ENCODE measurements at regions not wholly inside any gene's neighbourhood (a gene's known extent, or its start where the extent isn't known, plus 50 kb on each side); places are given as distances from the start of the nearest gene placed in this dataset.

GRCh38 chr6:121994919-121995318 is 404.5 kb upstream of the HSF2 start:
- no peak overlapping the region for H3K4me3 ChIP-seq (replicated peaks in 1 of 3; ENCODE audit: insufficient read depth in 1 of 3, low read depth in 2 of 3, low read length in 3 of 3)
- H3K9me3 ChIP-seq (ENCODE audit: low read length): no peaks in the 10 kb centered on the region
- ATAC-seq (no peak), DNase-seq (ENCODE audit: low spot score) (no peak), FAIRE-seq (no peak)
- H3K4me1 ChIP-seq (ENCODE audit: insufficient read depth, low read length): no peaks in the 10 kb centered on the region
- no peaks in the 10 kb centered on the region for H4K20me1 ChIP-seq (ENCODE audit: insufficient read depth, low read length)
- WGBS (ENCODE audit: low lambda C conversion rate): 3% methylated on average over 1 of the region's 1 CpG
- no peaks in the 10 kb centered on the region for H3K79me2 ChIP-seq (ENCODE audit: insufficient read depth, low read length)
- H3K27ac ChIP-seq (ENCODE audit: extremely low read length, insufficient read depth, low read length): no peak overlapping the region
- CTCF ChIA-PET (ENCODE audit: low intra/inter-chr PET ratio, low total read pairs): no interaction called here
- no peak overlapping the region for H3K9ac ChIP-seq (ENCODE audit: insufficient read depth, low read depth, low read length)
- in situ Hi-C loops (cut with HindIII; ENCODE audit: extremely low pct_ligation_motif_present, low pct_unique_long_range_greater_than_20kb): no loop called here
- TF ChIP-seq ZNF660 (CRISPR knock-in tag; IDR thresholded peaks at IDR 0.05; ENCODE audit: borderline replicate concordance, low read depth) (no peak), BHLHE40 (IDR thresholded peaks at IDR 0.05; ENCODE audit: low read length) (no peak), ZNF430 (CRISPR knock-in tag; IDR thresholded peaks at IDR 0.05) (no peak), ZMYM4 (CRISPR knock-in tag; IDR thresholded peaks at IDR 0.05) (no peak), SRSF4 (IDR thresholded peaks at IDR 0.05; ENCODE audit: low read depth, low read length, poor library complexity, severe bottlenecking) (no peak), ARNT2 (CRISPR knock-in tag; IDR thresholded peaks at IDR 0.05; ENCODE audit: low read depth) (no peak), ZNF772 (CRISPR knock-in tag; IDR thresholded peaks at IDR 0.05) (no peak)
- TF ChIP-seq, protein P1, sequence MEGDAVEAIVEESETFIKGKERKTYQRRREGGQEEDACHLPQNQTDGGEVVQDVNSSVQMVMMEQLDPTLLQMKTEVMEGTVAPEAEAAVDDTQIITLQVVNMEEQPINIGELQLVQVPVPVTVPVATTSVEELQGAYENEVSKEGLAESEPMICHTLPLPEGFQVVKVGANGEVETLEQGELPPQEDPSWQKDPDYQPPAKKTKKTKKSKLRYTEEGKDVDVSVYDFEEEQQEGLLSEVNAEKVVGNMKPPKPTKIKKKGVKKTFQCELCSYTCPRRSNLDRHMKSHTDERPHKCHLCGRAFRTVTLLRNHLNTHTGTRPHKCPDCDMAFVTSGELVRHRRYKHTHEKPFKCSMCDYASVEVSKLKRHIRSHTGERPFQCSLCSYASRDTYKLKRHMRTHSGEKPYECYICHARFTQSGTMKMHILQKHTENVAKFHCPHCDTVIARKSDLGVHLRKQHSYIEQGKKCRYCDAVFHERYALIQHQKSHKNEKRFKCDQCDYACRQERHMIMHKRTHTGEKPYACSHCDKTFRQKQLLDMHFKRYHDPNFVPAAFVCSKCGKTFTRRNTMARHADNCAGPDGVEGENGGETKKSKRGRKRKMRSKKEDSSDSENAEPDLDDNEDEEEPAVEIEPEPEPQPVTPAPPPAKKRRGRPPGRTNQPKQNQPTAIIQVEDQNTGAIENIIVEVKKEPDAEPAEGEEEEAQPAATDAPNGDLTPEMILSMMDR (CRISPR knock-in tag; IDR thresholded peaks at IDR 0.05): no peak
- TF ChIP-seq, protein P2, sequence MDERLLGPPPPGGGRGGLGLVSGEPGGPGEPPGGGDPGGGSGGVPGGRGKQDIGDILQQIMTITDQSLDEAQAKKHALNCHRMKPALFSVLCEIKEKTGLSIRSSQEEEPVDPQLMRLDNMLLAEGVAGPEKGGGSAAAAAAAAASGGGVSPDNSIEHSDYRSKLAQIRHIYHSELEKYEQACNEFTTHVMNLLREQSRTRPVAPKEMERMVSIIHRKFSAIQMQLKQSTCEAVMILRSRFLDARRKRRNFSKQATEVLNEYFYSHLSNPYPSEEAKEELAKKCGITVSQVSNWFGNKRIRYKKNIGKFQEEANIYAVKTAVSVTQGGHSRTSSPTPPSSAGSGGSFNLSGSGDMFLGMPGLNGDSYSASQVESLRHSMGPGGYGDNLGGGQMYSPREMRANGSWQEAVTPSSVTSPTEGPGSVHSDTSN (CRISPR knock-in tag; IDR thresholded peaks at IDR 0.05): no peak
- TF ChIP-seq, protein P3, sequence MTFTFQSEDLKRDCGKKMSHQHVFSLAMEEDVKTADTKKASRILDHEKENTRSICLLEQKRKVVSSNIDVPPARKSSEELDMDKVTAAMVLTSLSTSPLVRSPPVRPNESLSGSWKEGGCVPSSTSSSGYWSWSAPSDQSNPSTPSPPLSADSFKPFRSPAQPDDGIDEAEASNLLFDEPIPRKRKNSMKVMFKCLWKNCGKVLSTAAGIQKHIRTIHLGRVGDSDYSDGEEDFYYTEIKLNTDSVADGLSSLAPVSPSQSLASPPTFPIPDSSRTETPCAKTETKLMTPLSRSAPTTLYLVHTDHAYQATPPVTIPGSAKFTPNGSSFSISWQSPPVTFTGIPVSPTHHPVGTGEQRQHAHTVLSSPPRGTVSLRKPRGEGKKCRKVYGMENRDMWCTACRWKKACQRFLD (CRISPR knock-in tag; IDR thresholded peaks at IDR 0.05; ENCODE audit: borderline replicate concordance): no peak
- BruUV-seq (replicated peaks): no TSS peak
- intact Hi-C loops (cut with micrococcal nuclease; ENCODE audit: unreplicated experiment): no loop called here
- H2AFZ ChIP-seq (ENCODE audit: low read length): no peak overlapping the region
- POLR2A ChIA-PET: no interaction called here
- H3K27me3 ChIP-seq (ENCODE audit: control insufficient read depth in 1 of 2, insufficient read depth in 2 of 2, low read length in 2 of 2): no peaks in the 10 kb centered on the region
- H3K36me3 ChIP-seq (replicated peaks in 1 of 2; ENCODE audit: control insufficient read depth in 1 of 2, insufficient read depth in 2 of 2, low read length in 2 of 2): no peaks in the 10 kb centered on the region
- no peak overlapping the region for H3K4me2 ChIP-seq (ENCODE audit: low read depth, low read length)
